Fibroblast of villous mesenchyme (primary cell): ENCODE measurements at regions not wholly inside any gene's neighbourhood (a gene's known extent, or its start where the extent isn't known, plus 50 kb on each side); places are given as distances from the start of the nearest gene placed in this dataset.

Source experiments
- DNase-seq: peaks from one replicate; pipeline ENCODE4 v3.0.0-alpha.2; 2010; ENCODE audit warnings: low read depth
- H3K4me3 ChIP-seq: 2 replicates; pipeline ENCODE4 v1.5.1; 2011; ENCODE audit warnings: low read depth, mild to moderate bottlenecking, low read length
- TF ChIP-seq, protein P1 (sequence below): IDR thresholded peaks from 2 replicates; pipeline ENCODE4 v1.5.1; 2012; ENCODE audit warnings: low read depth, mild to moderate bottlenecking, low read length; ENCODE audit not compliant: insufficient read depth

GRCh38 chr21:20257052-20257740 lies 741.0 kb upstream of the NCAM2 start:
- TF ChIP-seq, protein P1, sequence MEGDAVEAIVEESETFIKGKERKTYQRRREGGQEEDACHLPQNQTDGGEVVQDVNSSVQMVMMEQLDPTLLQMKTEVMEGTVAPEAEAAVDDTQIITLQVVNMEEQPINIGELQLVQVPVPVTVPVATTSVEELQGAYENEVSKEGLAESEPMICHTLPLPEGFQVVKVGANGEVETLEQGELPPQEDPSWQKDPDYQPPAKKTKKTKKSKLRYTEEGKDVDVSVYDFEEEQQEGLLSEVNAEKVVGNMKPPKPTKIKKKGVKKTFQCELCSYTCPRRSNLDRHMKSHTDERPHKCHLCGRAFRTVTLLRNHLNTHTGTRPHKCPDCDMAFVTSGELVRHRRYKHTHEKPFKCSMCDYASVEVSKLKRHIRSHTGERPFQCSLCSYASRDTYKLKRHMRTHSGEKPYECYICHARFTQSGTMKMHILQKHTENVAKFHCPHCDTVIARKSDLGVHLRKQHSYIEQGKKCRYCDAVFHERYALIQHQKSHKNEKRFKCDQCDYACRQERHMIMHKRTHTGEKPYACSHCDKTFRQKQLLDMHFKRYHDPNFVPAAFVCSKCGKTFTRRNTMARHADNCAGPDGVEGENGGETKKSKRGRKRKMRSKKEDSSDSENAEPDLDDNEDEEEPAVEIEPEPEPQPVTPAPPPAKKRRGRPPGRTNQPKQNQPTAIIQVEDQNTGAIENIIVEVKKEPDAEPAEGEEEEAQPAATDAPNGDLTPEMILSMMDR, result no peak
- H3K4me3 ChIP-seq, result no peak overlapping the region
- no peak for DNase-seq

GRCh38 chr21:20258542-20258941 lies 739.7 kb upstream of the NCAM2 start:
- H3K4me3 ChIP-seq, result no peak overlapping the region
- DNase-seq, result no peak
- TF ChIP-seq, protein P1, result no peak

DNA sequence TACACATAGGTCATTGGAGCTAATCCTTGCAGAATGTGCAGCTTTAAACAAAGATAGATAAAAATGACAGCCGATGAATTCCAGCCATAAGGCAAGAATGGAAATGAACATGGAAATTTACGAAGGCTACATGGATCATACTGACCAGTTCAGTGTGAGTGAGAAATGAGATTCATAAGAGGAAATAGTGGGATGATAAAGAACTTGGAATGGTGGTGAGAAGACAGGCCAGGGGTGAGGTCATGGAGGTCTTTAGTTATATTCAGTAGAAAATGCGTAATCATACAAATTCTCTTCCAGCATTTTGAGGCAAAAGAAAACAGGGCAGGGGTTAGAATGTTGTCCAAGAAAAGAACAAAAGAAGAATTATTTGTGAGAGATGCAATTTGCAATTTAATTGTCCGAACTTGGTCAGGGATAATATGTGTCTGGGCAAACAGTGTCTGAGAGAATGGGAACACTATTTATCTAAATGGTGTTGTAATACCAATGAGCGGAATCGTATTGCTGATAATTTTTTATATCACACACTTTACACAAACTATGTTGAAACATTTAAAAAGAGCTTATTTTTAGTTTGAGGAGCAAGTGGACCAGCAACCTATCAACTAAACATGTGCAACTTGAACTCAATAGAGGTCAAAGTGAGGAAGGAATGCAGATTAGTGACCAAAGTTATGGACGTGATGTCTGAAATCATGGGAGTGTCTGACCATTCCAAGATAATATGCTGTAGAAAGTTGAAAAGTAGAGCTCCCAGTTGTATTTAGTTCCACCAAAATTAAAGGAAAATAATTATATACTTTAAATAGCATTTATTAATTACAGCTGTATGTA lies 739.0 kb upstream of the NCAM2 start:
- no peak overlapping the region for H3K4me3 ChIP-seq
- TF ChIP-seq, protein P1, result no peak
- no peak for DNase-seq

- H3K4me3 ChIP-seq, result no peak overlapping the region
- DNase-seq, result no peak
- TF ChIP-seq, protein P1, result no peak
Measured at GRCh38 chr21:20260124-20260523, 738.1 kb upstream of the NCAM2 start.

GRCh38 chr21:20261364-20261763 lies 736.8 kb upstream of the NCAM2 start:
- no peak overlapping the region for H3K4me3 ChIP-seq
- no peak for DNase-seq
- TF ChIP-seq, protein P1, result no peak

GRCh38 chr21:20265707-20266440 lies 732.3 kb upstream of the NCAM2 start:
- TF ChIP-seq, protein P1, result no peak
- no peak overlapping the region for H3K4me3 ChIP-seq
- no peak for DNase-seq
